Upper lobe of right lung (tissue), 1 donor: ENCODE measurements at regions not wholly inside any gene's neighbourhood (a gene's known extent, or its start where the extent isn't known, plus 50 kb on each side); places are given as distances from the start of the nearest gene placed in this dataset.

Experiments
- ATAC-seq: fragments of 200-7000 bp; cut with Tn5 transposase; one replicate; pipeline ENCODE4 v1.9.1; 2020; ENCODE audit warnings: mild to moderate bottlenecking, moderate library complexity
- DNase-seq: peaks from one replicate; pipeline ENCODE4 v3.0.0-alpha.2; 2020
- H3K27ac ChIP-seq: fragments of 200-600 bp; one replicate; pipeline ENCODE4 v1.8.0; 2022
- H3K27me3 ChIP-seq: fragments of 200-600 bp; one replicate; pipeline ENCODE4 v1.8.0; 2022; ENCODE audit warnings: mild to moderate bottlenecking
- H3K36me3 ChIP-seq: fragments of 200-600 bp; one replicate; pipeline ENCODE4 v1.8.0; 2022
- H3K4me1 ChIP-seq: fragments of 200-600 bp; one replicate; pipeline ENCODE4 v1.8.0; 2022
- H3K4me3 ChIP-seq: fragments of 200-600 bp; one replicate; pipeline ENCODE4 v1.8.0; 2022; ENCODE audit warnings: mild to moderate bottlenecking
- H3K9me3 ChIP-seq: fragments of 200-600 bp; one replicate; pipeline ENCODE4 v1.8.0; 2022
- CTCF ChIP-seq: fragments of 200-600 bp; IDR thresholded peaks from one replicate; pipeline ENCODE4 v1.8.0; 2022; ENCODE audit warnings: antibody characterized with exemption
- intact Hi-C: fragments of 100-400 bp; cut with DNase I; formaldehyde crosslinking; loops from one replicate; pipeline ENCODE4 v1.11.0; 2022
- donor health status: DM: no; HTN: yes; CAD: no; lungs with severe emphysema.

GRCh38 chr4:144202081-144202480 is 61.6 kb upstream of the GYPA start:
- Histone ChIP-seq H3K27me3 (no peaks in the 10 kb centered on the region), H3K36me3 (no peaks in the 10 kb centered on the region), H3K4me1 (no peaks in the 10 kb centered on the region), H3K9me3 (no peaks in the 10 kb centered on the region), H3K4me3 (no peak overlapping the region), H3K27ac (no peak overlapping the region)
- intact Hi-C loops, result no loop called here
- no peak for TF ChIP-seq CTCF
- ATAC-seq, result no peak
- DNase-seq, result no peak

- Histone ChIP-seq H3K4me3 (no peak overlapping the region), H3K27me3 (no peaks in the 10 kb centered on the region), H3K27ac (no peak overlapping the region), H3K4me1 (no peaks in the 10 kb centered on the region), H3K36me3 (no peaks in the 10 kb centered on the region), H3K9me3 (no peaks in the 10 kb centered on the region)
- DNase-seq, result no peak
- intact Hi-C loops, result no loop called here
- ATAC-seq, result no peak
- no peak for TF ChIP-seq CTCF
These were observed 62.6 kb upstream of the GYPA start for GRCh38 chr4:144203155-144203554.

- no peaks in the 10 kb centered on the region for H3K27me3 ChIP-seq
- H3K9me3 ChIP-seq, result no peaks in the 10 kb centered on the region
- H3K4me1 ChIP-seq, result no peaks in the 10 kb centered on the region
- H3K4me3 ChIP-seq, result no peak overlapping the region
- intact Hi-C loops, result no loop called here
- ATAC-seq (peak; percentile 71), DNase-seq (no peak)
- no peak overlapping the region for H3K27ac ChIP-seq
- no peak for TF ChIP-seq CTCF
- no peaks in the 10 kb centered on the region for H3K36me3 ChIP-seq
These were observed 63.9 kb upstream of the GYPA start for GRCh38 chr4:144204431-144204830.

GRCh38 chr4:144206711-144207110 is 66.2 kb upstream of the GYPA start:
- Histone ChIP-seq H3K9me3 (no peaks in the 10 kb centered on the region), H3K27me3 (no peaks in the 10 kb centered on the region), H3K36me3 (no peaks in the 10 kb centered on the region), H3K27ac (no peak overlapping the region), H3K4me1 (no peaks in the 10 kb centered on the region), H3K4me3 (no peak overlapping the region)
- TF ChIP-seq CTCF, result no peak
- DNase-seq (no peak), ATAC-seq (no peak)
- intact Hi-C loops, result no loop called here

GRCh38 chr4:144208074-144208473 is 67.6 kb upstream of the GYPA start:
- Histone ChIP-seq H3K36me3 (no peaks in the 10 kb centered on the region), H3K27ac (no peak overlapping the region), H3K4me1 (no peaks in the 10 kb centered on the region), H3K4me3 (no peak overlapping the region), H3K9me3 (no peaks in the 10 kb centered on the region), H3K27me3 (no peaks in the 10 kb centered on the region)
- no peak for DNase-seq
- intact Hi-C loops, result no loop called here
- ATAC-seq, result peak; percentile 57
- no peak for TF ChIP-seq CTCF

GRCh38 chr4:144209491-144209890 is 69.0 kb upstream of the GYPA start:
- no peak for TF ChIP-seq CTCF
- intact Hi-C loops, result no loop called here
- no peaks in the 10 kb centered on the region for H3K9me3 ChIP-seq
- no peak for ATAC-seq
- H3K4me3 ChIP-seq, result no peak overlapping the region
- no peaks in the 10 kb centered on the region for H3K27me3 ChIP-seq
- H3K4me1 ChIP-seq, result no peaks in the 10 kb centered on the region
- no peaks in the 10 kb centered on the region for H3K36me3 ChIP-seq
- DNase-seq, result no peak
- H3K27ac ChIP-seq, result no peak overlapping the region
